NB4 (cell line): ENCODE measurements at regions not wholly inside any gene's neighbourhood (a gene's known extent, or its start where the extent isn't known, plus 50 kb on each side); places are given as distances from the start of the nearest gene placed in this dataset.

Experiments used
- POLR2A ChIP-seq: IDR thresholded peaks from 2 replicates; pipeline ENCODE4 v1.6.1; 2011; ENCODE audit warnings: mild to moderate bottlenecking; ENCODE audit not compliant: insufficient read length; ENCODE audit errors: extremely low read depth
- TF ChIP-seq, protein P1 (sequence below): IDR thresholded peaks from one replicate; pipeline ENCODE4 v1.5.1; 2012; ENCODE audit warnings: low read depth, low read length

DNA sequence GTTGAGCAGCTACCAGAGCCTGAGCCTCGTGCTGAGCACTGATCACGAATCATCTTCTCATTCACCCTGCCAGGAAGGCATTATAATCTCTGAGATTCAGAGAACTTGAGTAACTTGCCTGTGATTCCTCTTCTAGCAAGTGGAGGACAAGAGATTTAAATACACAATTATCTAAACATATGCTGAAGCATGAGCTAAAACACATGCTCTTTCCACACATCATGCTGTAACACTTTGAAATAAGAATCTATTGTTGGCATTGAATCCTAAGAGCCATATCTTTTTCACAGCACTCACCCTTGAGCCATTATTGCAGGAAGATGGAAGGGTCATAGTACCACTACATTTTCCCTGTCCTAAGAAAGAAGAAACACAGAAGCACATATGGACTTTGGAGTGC, 722.5 kb upstream of the API5 start:
- TF ChIP-seq POLR2A = no peak
- TF ChIP-seq, protein P1, sequence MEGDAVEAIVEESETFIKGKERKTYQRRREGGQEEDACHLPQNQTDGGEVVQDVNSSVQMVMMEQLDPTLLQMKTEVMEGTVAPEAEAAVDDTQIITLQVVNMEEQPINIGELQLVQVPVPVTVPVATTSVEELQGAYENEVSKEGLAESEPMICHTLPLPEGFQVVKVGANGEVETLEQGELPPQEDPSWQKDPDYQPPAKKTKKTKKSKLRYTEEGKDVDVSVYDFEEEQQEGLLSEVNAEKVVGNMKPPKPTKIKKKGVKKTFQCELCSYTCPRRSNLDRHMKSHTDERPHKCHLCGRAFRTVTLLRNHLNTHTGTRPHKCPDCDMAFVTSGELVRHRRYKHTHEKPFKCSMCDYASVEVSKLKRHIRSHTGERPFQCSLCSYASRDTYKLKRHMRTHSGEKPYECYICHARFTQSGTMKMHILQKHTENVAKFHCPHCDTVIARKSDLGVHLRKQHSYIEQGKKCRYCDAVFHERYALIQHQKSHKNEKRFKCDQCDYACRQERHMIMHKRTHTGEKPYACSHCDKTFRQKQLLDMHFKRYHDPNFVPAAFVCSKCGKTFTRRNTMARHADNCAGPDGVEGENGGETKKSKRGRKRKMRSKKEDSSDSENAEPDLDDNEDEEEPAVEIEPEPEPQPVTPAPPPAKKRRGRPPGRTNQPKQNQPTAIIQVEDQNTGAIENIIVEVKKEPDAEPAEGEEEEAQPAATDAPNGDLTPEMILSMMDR = no peak
